HG02588 (cell line): ENCODE measurements at regions not wholly inside any gene's neighbourhood (a gene's known extent, or its start where the extent isn't known, plus 50 kb on each side); places are given as distances from the start of the nearest gene placed in this dataset.

Experiments
- ATAC-seq: cut with Tn5 transposase; IDR thresholded peaks from one replicate; pipeline ENCODE4 v1.9.1; 2021; ENCODE audit warnings: mild to moderate bottlenecking, moderate library complexity; ENCODE audit not compliant: unreplicated experiment

DNA sequence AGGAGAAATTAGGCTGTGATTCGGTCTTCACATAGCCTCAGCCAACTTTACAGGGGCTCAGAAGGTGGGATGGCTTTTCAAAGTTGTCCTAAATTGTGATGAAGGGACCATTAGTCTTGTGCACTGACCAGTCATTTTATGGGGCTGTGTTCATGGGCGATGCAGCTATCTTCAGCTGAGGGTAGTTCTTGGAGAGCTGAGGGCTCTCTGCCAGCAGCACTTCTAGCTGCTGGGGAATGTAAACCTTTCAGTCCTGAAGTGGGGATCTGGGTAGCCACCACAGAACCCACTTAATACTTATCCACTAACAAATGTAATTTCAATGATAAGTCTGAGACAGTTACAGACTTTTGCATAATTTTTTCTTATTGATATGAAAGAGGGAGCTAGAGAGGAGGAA lies 270.6 kb downstream of the AEBP2 start:
- ATAC-seq: no peak

DNA sequence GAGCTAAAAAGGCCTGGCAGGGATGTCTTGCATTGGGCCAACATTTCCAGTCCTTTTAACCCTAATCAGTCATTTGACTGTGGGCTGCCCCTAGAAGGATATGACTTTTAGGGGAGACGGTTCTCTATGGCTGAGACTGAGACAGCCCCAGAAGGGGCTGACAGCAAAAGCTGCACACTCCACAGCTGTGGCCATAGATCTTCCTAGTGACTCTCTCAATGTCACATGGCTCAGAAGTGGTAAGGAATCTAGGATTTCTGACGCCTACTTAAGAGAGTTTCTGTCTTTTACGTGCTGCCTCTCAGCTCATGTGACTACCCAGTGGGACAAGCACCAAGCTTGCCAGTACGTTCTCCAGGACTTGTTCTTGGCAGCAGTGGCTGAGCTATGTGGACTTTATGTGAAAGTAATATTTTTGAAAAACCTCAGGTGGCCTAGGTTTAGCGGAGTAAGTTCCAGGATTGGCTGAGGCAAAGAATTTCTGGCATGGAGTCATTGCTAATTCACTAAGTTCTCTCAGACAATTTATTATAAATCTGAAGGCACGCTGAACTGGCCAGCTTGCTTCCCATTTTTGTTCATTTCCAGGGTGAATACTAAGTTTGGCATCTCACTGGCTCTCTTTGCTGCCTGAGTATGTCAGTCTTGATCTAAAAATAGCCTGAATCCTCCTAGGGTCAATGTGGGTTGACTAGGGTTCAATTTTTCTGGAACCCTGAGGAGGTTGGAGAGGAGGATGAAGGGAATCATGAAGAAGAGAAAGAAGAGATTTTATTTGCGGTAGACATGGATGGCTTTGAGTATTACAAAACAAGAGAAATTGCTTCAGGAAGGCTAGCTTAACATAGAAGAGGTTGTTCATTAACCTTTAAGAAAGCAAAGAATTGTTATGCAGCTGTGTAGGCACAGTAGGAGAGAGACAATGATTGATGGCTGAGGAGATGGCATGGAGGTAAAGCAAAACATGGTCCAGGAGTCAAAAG lies 271.8 kb downstream of the AEBP2 start:
- ATAC-seq: no peak

DNA sequence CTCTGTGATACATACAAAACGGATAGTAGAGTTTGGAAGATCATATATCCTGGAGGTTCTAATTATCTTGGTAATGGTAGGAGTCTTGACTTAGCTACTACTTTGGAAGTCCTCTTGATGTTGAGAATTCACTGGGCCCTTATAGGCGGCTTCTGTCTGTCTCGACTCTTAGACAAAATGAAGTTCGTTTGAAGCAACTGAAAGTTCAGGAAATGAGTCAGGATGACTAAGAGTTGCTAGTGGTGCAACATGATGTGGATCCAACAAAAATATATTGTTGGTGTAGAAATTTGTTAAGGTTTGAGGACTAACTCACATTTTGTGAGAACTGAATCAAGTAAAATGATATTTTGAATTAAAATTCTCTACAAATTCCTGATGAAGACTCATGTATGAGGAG lies 272.7 kb downstream of the AEBP2 start:
- ATAC-seq: no peak

DNA sequence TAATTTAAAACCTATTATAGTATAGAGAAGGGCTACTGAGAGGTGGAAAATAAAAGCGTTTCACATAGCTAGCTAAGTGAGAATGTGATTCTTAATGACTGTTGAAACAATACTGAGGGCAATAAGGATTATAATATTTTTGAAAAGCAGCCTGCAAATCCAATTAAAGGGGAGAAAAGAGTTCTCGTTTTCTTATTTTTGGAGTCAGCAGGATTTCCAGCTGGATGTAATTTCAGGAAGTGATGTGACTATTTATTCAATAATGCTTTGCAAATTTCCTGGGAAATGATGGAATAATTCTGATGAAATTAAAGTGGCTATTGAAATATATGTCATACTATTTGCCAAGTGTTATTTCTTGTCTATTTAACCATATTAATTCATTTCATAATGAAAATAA lies 279.1 kb downstream of the AEBP2 start:
- no peak for ATAC-seq

GRCh38 chr12:19719672-19720071 lies 280.4 kb downstream of the AEBP2 start:
- ATAC-seq: no peak

- no peak for ATAC-seq
Observed at GRCh38 chr12:19726122-19726521, 286.8 kb downstream of the AEBP2 start.

DNA sequence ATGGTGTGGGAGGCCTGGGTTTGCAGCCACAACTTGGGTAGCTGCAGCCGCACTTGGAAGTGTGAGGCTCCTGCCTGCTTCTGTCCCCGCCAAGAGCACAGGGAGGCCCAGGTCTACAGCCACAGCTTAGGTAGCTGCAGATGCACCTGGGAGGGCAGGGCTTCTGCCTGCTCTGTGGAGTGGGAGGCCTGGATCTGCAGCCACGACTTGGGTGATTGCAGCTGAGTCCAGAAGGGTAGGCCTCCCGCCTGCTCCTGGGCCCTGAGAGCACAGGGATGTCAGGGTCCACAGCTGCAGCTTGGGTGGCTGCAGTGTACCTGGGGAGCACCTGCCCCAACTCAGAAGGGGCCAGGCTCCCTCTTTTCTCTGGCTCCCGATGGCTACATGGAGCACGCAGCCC lies 287.3 kb downstream of the AEBP2 start:
- ATAC-seq: no peak

- no peak for ATAC-seq
Observed at GRCh38 chr12:19737019-19737418, 297.7 kb downstream of the AEBP2 start.

- no peak for ATAC-seq
Observed at GRCh38 chr12:19739195-19739776, 300.0 kb downstream of the AEBP2 start.

- no peak for ATAC-seq
Observed at GRCh38 chr12:19740472-19741131, 301.3 kb downstream of the AEBP2 start.

- ATAC-seq: no peak
Observed at GRCh38 chr12:19741132-19741489, 301.8 kb downstream of the AEBP2 start.

GRCh38 chr12:19744705-19745218 lies 305.5 kb downstream of the AEBP2 start:
- ATAC-seq: no peak

DNA sequence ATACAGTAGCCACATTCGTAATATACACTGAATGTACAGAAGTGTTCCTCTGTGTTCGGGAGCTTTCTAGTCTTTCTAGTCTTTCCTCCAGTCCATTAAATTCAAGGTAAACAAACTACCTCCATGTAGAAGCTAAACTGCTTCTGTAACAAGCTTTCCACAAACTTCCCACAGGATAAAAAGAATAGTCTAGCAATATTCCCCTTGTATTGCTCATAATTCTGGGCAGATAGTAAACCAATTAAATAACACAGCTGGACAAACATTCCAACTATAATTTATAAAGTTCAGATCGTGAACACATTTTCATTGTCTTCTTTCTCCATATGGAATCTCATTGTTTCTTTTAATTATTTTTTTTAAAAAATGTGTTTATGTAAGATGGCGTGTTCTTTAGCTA lies 307.2 kb downstream of the AEBP2 start:
- no peak for ATAC-seq

GRCh38 chr12:19749906-19750574 lies 310.7 kb downstream of the AEBP2 start:
- no peak for ATAC-seq

GRCh38 chr12:19751078-19751477 lies 311.8 kb downstream of the AEBP2 start:
- ATAC-seq: no peak

DNA sequence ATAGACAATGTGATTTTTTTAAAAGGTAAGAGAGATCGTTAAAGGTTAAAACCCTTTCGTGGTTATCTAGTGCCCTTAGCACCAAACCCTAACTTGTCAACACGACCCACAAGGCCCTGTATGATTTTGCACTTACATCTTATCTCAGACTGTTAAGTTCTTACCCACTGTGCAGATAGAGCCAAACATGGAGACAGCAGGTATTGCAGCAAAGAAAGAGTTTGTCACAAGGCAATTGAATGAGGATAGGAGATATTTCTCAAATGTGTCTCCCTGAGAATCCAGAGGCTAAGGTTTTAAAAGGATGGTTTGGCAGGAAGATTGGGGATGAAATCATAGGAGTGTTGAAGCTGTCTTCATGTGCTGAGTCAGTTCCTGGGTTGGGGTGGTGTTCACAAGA lies 313.4 kb downstream of the AEBP2 start:
- no peak for ATAC-seq

GRCh38 chr12:19755136-19755535 lies 315.8 kb downstream of the AEBP2 start:
- ATAC-seq: no peak

GRCh38 chr12:19757317-19757877 lies 318.1 kb downstream of the AEBP2 start:
- no peak for ATAC-seq

DNA sequence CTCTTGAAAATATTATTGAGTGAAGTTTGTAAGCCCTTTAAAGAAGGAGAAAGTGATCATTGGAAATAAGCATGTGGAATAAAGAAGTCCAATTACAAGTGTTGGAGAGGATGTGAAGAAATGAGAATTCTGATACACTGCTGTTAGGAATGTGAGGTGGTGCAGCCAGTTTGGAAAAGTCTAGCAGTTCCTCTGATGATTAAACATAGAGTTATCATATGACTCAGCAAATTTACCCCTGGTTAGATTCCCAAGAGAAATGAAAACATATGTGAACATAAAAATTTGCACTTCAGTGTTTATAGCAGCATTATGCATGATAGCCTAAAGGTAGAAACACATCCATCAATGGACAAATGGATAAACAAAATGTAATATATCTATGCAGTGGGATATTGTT lies 319.9 kb downstream of the AEBP2 start:
- ATAC-seq: no peak

- ATAC-seq: no peak
Observed at GRCh38 chr12:19760611-19761010, 321.3 kb downstream of the AEBP2 start.

- no peak for ATAC-seq
Observed at GRCh38 chr12:19761463-19761862, 322.2 kb downstream of the AEBP2 start.
